DND-41 (cell line): ENCODE measurements at regions not wholly inside any gene's neighbourhood (a gene's known extent, or its start where the extent isn't known, plus 50 kb on each side); places are given as distances from the start of the nearest gene placed in this dataset.

ENCODE experiments used
- CTCF ChIP-seq: IDR thresholded peaks from 2 replicates; pipeline ENCODE4 v1.5.1; 2012; ENCODE audit warnings: borderline replicate concordance, low read length, moderate library complexity, mild to moderate bottlenecking; ENCODE audit not compliant: poor library complexity, severe bottlenecking; ENCODE audit errors: extremely low read depth
- EZH2 ChIP-seq: IDR thresholded peaks from 3 replicates; pipeline ENCODE4 v1.6.1; 2012; ENCODE audit warnings: borderline replicate concordance, low read depth, mild to moderate bottlenecking, moderate library complexity, low read length, inconsistent platforms; ENCODE audit not compliant: severe bottlenecking

DNA sequence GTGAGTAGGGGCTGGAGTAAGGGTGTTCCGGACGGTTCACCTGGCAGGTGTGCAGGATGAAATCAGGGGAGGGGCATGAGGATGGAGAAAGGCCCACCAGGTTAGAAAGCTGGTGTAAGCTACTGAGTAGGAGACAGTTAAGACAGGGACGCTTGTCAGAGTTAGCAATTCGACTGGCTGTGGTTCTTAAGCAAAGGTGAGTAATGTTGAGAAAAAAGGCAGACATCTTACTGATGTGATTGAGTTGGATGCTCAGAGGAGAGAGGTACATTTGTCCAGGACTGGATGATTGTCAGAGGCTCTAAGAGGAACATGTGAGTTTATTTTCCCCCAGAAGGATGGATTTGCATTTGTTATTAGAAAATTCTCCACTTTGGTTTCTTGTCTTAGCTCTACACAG is 90.5 kb upstream of the MGAT5 start:
- no peak for TF ChIP-seq CTCF
- no peak for TF ChIP-seq EZH2
